MM.1S (cell line): ENCODE measurements at regions not wholly inside any gene's neighbourhood (a gene's known extent, or its start where the extent isn't known, plus 50 kb on each side); places are given as distances from the start of the nearest gene placed in this dataset.

Experiments used
- EZH2 ChIP-seq: fragments of 300-600 bp; sonication (generic); optimal IDR thresholded peaks from 2 replicates; pipeline ENCODE3; 2017; ENCODE audit warnings: low read depth, mild to moderate bottlenecking, antibody characterized with exemption, low read length, mixed read lengths
- TF ChIP-seq, protein P1 (sequence below): fragments of 300-600 bp; sonication (generic); IDR thresholded peaks from 2 replicates; pipeline ENCODE4 v1.5.1; 2016; ENCODE audit warnings: antibody characterized with exemption, low read length, mixed read lengths

DNA sequence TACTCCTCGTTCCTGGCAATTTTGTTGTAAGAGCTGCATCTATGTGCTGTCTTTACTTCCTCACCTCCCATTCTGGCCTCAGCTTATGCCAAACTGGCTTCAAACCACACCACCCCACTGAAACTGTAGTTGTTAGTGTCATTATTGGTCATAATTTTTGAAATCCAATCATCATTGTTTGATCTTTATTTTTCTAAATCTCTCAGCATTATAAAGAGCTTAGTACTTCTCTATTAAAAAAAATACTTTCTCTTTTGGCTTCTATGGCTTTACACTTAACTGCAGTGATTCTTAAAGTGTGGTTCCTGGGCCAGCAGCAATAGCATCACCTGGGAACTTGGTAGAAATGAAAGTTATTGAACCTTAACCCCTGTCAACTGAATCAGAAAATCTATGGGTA lies 83.5 kb upstream of the GRPR start:
- TF ChIP-seq, protein P1, sequence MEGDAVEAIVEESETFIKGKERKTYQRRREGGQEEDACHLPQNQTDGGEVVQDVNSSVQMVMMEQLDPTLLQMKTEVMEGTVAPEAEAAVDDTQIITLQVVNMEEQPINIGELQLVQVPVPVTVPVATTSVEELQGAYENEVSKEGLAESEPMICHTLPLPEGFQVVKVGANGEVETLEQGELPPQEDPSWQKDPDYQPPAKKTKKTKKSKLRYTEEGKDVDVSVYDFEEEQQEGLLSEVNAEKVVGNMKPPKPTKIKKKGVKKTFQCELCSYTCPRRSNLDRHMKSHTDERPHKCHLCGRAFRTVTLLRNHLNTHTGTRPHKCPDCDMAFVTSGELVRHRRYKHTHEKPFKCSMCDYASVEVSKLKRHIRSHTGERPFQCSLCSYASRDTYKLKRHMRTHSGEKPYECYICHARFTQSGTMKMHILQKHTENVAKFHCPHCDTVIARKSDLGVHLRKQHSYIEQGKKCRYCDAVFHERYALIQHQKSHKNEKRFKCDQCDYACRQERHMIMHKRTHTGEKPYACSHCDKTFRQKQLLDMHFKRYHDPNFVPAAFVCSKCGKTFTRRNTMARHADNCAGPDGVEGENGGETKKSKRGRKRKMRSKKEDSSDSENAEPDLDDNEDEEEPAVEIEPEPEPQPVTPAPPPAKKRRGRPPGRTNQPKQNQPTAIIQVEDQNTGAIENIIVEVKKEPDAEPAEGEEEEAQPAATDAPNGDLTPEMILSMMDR: no peak
- no peak for TF ChIP-seq EZH2
